Urinary bladder (tissue), 3 donors: ENCODE measurements at regions not wholly inside any gene's neighbourhood (a gene's known extent, or its start where the extent isn't known, plus 50 kb on each side); places are given as distances from the start of the nearest gene placed in this dataset.
"Not testable (repeated sequence)": the region's sequence is repeated elsewhere in the genome, so short reads cannot be mapped to it uniquely, and the experiment has no call there.

Experiments used
- DNase-seq: peaks from one replicate; pipeline ENCODE4 v3.0.0-alpha.2; 2015; ENCODE audit errors: extremely low spot score
- H3K27ac ChIP-seq: one replicate; pipeline ENCODE4 v1.5.1; 2013; ENCODE audit warnings: low read depth, mild to moderate bottlenecking, moderate library complexity
- H3K36me3 ChIP-seq: one replicate; pipeline ENCODE4 v1.6.1; 2013; ENCODE audit warnings: mild to moderate bottlenecking, moderate library complexity; ENCODE audit not compliant: insufficient read depth
- H3K4me1 ChIP-seq: one replicate; pipeline ENCODE4 v1.6.1; 2013; ENCODE audit warnings: mild to moderate bottlenecking, moderate library complexity; ENCODE audit not compliant: insufficient read depth
- H3K4me3 ChIP-seq: one replicate; pipeline ENCODE4 v1.5.1; 2013; ENCODE audit warnings: low read depth, low read length
- WGBS: extraction: QIAGEN DNeasy Blood & Tissue Kit; methylation state at CpG from one replicate; pipeline ENCODE4 v1.1.7; 2013; 5-methylcytosine and 5-hydroxymethylcytosine counted together
- donor health status: healthy with polysubstance abuse.
- donor health status: healthy.

DNA sequence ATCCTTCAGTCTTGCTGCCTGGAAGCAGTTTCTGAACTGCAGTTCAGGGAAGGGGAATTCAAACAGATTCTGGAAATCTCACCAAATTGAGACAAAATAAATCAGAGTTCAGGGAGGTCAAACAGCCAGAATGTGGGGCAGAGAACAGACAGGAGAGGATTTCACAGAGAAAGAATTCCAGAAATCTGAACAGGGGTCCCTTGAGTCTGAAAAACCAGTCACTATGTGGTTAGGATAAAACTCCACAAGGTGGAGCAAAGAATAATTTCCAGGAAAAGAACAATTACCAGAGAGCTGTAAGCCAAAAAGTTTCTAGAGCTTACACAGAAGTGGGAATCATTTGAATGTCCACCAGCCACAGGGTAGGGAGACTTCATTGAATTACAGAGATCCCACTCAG is 84.7 kb downstream of the URB2 start:
- Histone ChIP-seq H3K36me3 (no peaks in the 10 kb centered on the region), H3K4me1 (no peaks in the 10 kb centered on the region), H3K4me3 (no peak overlapping the region), H3K27ac (no peak overlapping the region)
- no peak for DNase-seq

DNA sequence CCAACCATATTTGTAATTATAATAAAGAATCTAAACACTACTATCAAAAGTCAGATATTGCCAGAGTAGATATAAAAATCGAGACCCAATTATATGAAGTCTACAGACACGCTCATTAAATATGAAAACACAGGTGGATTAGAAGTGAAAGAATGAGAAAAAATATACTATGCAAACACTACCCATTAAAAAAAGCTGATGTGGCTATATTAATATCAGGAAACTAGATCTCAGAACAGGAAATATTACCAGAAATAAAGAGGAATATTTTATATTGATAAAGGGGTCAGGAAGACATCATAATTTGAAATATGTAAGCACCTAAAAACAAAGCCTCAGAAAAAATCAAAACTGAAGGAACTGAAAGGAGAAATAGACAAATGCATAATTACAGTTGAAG is 88.3 kb downstream of the URB2 start:
- WGBS: 95% methylated on average over 2 of the region's 2 CpGs
- H3K36me3 ChIP-seq: no peaks in the 10 kb centered on the region
- H3K4me1 ChIP-seq: no peaks in the 10 kb centered on the region
- no peak overlapping the region for H3K27ac ChIP-seq
- no peak overlapping the region for H3K4me3 ChIP-seq
- no peak for DNase-seq

DNA sequence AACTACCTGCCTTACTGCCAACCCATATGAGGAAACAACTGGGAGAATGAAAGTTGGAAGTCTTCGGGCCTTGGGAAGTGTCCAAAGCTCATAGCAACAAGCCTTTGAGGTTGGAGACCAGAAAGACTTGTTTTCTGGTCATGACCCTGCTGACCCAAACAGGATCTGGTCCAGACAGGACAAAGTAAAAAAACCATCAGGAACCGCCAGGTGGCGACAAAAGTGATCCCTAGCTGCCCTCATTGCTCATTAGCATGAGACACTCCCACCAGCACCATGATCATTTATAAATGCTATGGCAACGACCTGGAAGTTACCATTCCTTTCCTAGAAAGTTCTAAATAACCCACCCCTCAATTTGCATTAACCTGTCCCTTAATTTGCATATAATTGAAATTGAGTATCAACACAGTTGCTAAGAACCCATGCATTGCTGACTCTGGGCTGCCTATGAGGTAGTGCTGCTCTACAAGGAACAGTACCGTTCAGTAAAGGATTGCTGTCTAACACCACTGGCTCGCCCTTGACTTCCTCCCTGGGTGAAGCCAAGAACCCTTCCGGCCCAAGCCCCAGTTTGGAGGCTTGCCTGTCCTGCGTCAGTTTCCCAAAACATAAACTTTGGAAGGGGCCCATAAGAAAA is 89.0 kb downstream of the URB2 start:
- no peak overlapping the region for H3K4me3 ChIP-seq
- H3K4me1 ChIP-seq: no peaks in the 10 kb centered on the region
- H3K36me3 ChIP-seq: no peaks in the 10 kb centered on the region
- 85% methylated on average over 8 of the region's 8 CpGs for WGBS
- no peak overlapping the region for H3K27ac ChIP-seq
- DNase-seq: no peak

DNA sequence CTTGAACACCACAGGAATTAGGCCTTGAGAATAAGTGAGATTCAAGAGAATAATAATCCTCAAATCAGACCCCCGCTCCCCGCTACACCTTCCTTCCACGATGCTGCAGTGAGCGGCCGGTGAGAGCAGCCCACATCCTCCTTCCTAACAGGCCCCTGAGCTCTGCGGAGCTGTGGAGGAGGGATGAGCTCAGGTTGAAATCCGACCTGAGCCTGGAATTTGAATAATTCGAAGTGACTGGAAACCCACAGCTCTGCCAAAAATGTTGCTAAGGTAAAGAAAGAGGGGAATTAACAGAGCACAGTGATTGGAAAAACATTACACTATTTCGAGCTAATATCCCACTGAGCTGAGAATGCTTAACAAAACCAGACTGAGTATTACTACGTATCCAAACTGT is 90.0 kb downstream of the URB2 start:
- 70% methylated on average over 10 of the region's 10 CpGs for WGBS
- DNase-seq: no peak
- Histone ChIP-seq H3K27ac (no peak overlapping the region), H3K4me1 (no peaks in the 10 kb centered on the region), H3K36me3 (no peaks in the 10 kb centered on the region), H3K4me3 (no peak overlapping the region)

DNA sequence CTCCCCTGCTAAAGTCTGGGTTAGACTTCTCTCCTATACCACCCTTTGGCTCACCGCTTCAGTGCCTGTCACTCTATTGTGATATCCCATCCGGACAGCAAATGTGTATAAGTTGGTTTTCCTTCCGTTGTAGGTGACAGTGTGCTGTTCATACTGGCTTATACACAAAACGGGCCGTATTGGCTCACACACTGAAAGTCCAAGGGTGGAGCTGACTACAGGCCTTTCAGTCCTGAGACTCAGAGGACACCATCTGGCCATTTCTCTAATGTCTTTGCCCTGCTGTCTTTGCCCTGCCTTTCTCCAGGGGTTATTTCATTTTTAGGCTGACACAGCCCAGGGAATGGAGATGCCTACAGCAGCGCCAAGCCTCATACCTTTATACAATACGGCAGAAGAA is 90.7 kb downstream of the URB2 start:
- no peak overlapping the region for H3K27ac ChIP-seq
- H3K4me3 ChIP-seq: no peak overlapping the region
- no peak for DNase-seq
- 89% methylated on average over 7 of the region's 7 CpGs for WGBS
- no peaks in the 10 kb centered on the region for H3K36me3 ChIP-seq
- no peaks in the 10 kb centered on the region for H3K4me1 ChIP-seq

DNA sequence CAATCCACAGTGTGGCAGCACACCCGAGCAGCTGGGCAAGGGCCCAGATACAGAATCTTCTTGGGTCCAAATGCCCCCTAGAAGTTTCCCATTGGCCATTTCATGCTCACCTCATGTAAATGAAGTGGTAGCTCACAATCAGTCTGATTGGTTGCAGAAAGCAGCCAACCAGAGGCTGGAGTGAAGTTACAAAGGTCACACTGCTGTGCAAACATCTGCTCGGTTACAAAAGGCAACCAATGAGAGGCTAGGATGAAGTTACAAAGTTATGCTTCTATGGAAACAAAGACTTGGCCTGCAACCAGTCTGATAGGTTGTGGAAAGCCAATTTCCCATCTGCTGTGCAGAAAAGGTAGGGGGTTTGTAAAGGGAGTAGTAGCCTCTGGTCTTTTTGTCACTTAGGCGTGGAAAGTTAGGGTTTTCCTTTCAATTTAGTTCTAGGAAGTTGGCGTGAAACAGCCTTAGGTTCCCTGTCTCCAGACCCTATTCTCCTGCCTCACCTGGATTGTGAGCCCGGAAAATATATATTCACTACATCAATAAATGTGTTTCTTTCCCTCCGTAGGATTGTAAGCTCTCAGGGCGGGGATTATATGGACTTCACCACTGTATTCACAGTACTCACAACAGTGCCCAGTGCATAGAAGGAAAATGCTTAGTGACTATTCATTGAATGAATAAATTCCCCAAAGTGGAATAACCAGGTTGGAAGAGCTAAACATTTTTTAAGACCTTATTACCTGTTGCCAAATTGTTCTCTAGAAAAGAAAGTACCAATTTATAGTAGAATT is 91.9 kb downstream of the URB2 start:
- no peak for DNase-seq
- WGBS: 78% methylated on average over 7 of the region's 7 CpGs

DNA sequence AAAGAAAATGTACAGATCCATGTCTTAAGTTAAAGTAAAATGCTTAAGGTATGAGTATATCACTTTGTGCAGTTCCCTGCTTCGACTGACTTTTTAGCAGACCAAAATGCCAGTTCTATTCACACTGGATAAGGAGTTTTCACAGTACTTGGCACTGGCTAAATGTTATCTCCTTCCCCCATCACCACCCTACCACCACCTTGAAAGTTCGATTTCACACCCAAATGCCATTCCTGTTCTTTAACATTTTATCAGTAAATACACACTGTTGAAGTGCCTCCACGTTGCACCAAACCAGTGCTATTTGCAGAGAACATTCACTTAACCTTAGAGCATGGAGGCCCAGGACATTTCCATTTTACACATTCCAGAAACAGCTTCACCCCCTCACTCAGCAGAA is 100.0 kb downstream of the URB2 start:
- 47% methylated on average over 3 of the region's 3 CpGs for WGBS
- Histone ChIP-seq H3K4me1 (no peaks in the 10 kb centered on the region), H3K4me3 (no peak overlapping the region), H3K27ac (no peak overlapping the region), H3K36me3 (no peaks in the 10 kb centered on the region)
- DNase-seq: no peak

More for the DNA sequence above, 91.9 kb downstream of the URB2 start:
- no peaks in the 10 kb centered on the region for H3K36me3 ChIP-seq
- H3K4me1 ChIP-seq: no peaks in the 10 kb centered on the region
- H3K27ac ChIP-seq: no peak overlapping the region
- H3K4me3 ChIP-seq: no peak overlapping the region

DNA sequence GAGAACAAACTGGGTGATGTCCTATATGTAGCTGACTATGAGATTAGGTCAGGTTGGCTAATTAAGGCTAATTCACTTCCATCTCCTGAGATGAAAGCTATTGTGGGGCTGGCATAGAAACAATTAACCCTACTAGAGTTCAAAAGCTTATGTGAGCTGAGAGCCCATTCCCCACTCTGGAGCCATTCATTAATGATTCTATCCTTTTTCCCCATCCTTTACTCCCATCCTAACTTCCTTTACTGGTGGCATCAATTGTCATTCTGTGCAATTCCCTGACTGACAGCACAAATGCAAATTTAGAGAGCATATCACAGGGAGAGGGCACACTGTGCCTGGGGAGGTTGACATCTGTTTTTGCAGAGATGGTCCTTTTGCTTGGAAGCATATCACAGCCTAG is 103.9 kb downstream of the URB2 start:
- Histone ChIP-seq H3K4me1 (no peaks in the 10 kb centered on the region), H3K36me3 (no peaks in the 10 kb centered on the region), H3K4me3 (no peak overlapping the region), H3K27ac (no peak overlapping the region)
- no peak for DNase-seq

DNA sequence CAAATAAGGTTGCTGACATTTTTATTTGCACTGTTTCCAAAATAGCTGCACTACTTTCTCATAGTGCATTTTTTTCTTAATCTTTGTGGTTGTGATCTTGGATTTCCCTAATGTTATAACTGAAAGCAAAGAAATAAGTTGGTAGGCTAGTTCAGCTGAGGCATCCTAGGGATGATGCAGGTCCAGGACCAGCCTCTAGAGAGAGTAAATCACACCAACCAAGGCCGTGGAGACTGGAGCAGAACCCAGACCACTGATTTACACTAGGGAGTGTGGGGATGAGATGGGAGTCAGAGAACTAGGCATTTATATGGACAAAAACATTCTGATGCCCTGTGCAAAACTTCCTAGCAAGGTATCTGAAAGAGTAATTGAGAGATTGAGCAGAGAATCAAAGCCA is 104.5 kb downstream of the URB2 start:
- WGBS: 38% methylated on average over 1 of the region's 1 CpG
- no peaks in the 10 kb centered on the region for H3K36me3 ChIP-seq

DNA sequence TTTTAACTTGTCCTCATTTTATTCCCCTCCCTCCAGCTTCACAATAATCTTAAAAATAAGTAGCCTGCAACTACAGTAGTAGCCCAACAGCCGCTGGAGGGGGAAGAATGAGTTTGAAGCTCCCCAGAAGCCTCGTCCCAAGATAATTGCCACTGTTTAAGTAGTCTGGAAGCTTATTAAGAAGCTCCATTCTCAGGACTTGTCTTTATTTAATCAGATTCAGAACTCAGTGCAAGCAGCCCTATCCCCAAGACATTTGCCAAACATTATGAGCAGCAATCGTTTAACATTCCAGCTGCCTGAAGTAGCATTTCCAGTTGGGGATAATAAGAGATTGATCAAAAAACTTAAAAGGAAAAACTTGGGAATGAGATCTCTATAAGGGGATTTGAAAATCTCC is 106.0 kb downstream of the URB2 start:
- no peaks in the 10 kb centered on the region for H3K36me3 ChIP-seq
- WGBS: 59% methylated on average over 3 of the region's 3 CpGs
- H3K27ac ChIP-seq: no peak overlapping the region
- no peaks in the 10 kb centered on the region for H3K4me1 ChIP-seq
- DNase-seq: no peak
- H3K4me3 ChIP-seq: no peak overlapping the region

More for the DNA sequence above, 104.5 kb downstream of the URB2 start:
- no peaks in the 10 kb centered on the region for H3K4me1 ChIP-seq
- H3K4me3 ChIP-seq: no peak overlapping the region
- DNase-seq: no peak
- no peak overlapping the region for H3K27ac ChIP-seq

DNA sequence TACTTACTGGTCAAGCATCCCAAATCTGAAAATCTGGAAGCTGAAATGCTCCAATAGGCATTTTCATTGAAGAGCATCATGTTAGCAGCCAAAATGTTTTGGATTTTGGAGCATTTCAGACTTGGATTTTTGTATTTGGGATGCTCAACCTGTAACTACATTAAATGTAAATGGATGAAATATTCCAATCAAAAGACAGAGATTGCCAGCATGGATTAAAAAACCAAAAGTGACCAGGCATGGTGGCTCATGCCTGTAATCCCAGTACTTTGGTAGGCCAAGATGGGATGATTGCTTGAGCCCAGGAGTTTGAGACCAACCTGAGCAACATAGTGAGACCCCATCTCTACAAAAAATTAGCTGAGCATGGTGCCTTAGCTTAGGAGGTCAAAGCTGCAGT is 110.3 kb downstream of the URB2 start:
- no peak overlapping the region for H3K4me3 ChIP-seq
- H3K4me1 ChIP-seq: no peaks in the 10 kb centered on the region
- DNase-seq: no peak
- H3K36me3 ChIP-seq: no peaks in the 10 kb centered on the region
- H3K27ac ChIP-seq: no peak overlapping the region

DNA sequence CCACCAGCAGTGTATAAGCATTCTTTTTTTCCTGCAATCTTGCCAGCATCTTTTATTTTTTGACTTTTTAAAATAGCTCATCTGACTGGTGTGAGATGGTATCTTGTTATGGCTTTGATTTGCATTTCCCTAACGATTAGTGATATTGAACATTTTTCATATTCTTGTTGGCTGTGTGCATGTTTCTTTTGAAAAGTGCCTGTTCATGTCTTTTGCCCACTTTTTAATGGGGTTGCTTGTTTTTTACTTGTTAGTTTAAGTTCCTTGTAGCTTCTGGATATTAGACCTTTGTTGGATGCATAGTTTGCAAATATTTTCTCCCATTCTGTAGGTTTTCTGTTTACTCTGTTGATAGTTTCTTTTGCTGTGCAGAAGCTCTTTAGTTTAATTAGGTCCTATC is 116.6 kb downstream of the URB2 start:
- DNase-seq, H3K27ac ChIP-seq, H3K4me3 ChIP-seq, H3K36me3 ChIP-seq, H3K4me1 ChIP-seq: not testable (repeated sequence)
- WGBS: 76% methylated on average over 1 of the region's 1 CpG

DNA sequence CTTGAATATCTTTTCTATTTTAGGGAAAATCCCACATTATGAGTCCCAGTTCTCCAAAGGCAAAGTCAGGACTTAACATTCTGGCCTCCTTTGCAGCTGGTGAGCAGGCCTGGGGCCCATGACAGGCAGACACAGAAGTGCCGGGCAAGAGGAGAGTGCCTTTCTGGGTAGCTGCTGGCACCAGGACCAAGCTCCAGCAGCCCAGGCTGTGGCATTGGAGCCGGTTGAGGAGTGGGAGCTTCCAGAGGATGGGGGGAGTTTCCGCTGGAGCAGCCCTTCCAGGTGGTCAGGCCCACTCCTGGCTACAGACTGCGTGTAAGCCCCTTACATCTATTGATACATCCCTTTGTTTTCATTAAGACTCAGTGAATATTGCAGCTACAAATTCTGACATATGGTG is 123.9 kb downstream of the URB2 start:
- WGBS: 86% methylated on average over 4 of the region's 4 CpGs
- no peak overlapping the region for H3K4me3 ChIP-seq
- H3K4me1 ChIP-seq: no peaks in the 10 kb centered on the region
- no peak overlapping the region for H3K27ac ChIP-seq
- H3K36me3 ChIP-seq: no peaks in the 10 kb centered on the region
- no peak for DNase-seq

DNA sequence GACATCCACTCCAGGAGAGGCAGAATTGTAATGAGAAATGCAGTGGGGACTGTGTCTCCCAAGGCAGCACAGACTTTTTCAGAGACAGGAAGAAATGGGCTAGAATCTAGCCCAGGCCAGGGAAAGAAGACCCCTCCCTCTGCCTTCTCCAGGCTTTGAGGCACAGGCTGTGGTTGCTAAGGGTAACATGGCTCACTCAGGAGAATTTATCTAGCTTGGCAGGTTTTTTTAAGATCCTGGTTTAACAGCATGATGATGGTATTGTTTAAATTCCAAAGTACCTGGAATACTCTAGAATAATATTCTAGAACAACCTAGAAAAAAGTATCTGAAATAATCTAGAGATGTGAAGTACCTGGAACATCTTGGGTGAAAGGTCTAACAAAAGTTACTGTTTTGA is 125.6 kb downstream of the URB2 start:
- Histone ChIP-seq H3K4me1 (no peaks in the 10 kb centered on the region), H3K4me3 (no peak overlapping the region), H3K36me3 (no peaks in the 10 kb centered on the region), H3K27ac (no peak overlapping the region)
- no peak for DNase-seq
